Left ventricle myocardium inferior (tissue), 1 donor: ENCODE measurements at regions not wholly inside any gene's neighbourhood (a gene's known extent, or its start where the extent isn't known, plus 50 kb on each side); places are given as distances from the start of the nearest gene placed in this dataset.

ENCODE experiments used
- DNase-seq: peaks from one replicate; pipeline ENCODE4 v3.0.0-alpha.2; 2020
- H3K27ac ChIP-seq: fragments of 200-600 bp; replicated peaks from 2 replicates; pipeline ENCODE4 v1.8.0; 2021
- H3K27me3 ChIP-seq: fragments of 200-600 bp; 2 replicates; pipeline ENCODE4 v1.8.0; 2021; ENCODE audit warnings: low read depth
- H3K36me3 ChIP-seq: fragments of 200-600 bp; 2 replicates; pipeline ENCODE4 v1.8.0; 2021
- H3K4me1 ChIP-seq: fragments of 200-600 bp; 2 replicates; pipeline ENCODE4 v1.8.0; 2021
- H3K4me3 ChIP-seq: fragments of 200-600 bp; 2 replicates; pipeline ENCODE4 v1.8.0; 2021; ENCODE audit warnings: mild to moderate bottlenecking, moderate library complexity
- H3K9me3 ChIP-seq: fragments of 200-600 bp; replicated peaks from 2 replicates; pipeline ENCODE4 v1.8.0; 2021
- CTCF ChIP-seq: fragments of 200-600 bp; IDR thresholded peaks from 2 replicates; pipeline ENCODE4 v1.8.0; 2021; ENCODE audit warnings: antibody characterized with exemption, mild to moderate bottlenecking, borderline replicate concordance
- intact Hi-C: fragments of 100-400 bp; cut with micrococcal nuclease; formaldehyde crosslinking; loops from one replicate; pipeline ENCODE4 v1.11.0; 2022
- donor health status: DM: no; HTN: yes; CAD: no; lungs with severe emphysema.

GRCh38 chr11:82539669-82540068 is 194.0 kb downstream of the FAM181B start:
- Histone ChIP-seq H3K4me1 (no peaks in the 10 kb centered on the region), H3K4me3 (no peak overlapping the region), H3K27ac (no peak overlapping the region), H3K27me3 (no peaks in the 10 kb centered on the region), H3K36me3 (no peaks in the 10 kb centered on the region), H3K9me3 (no peaks in the 10 kb centered on the region)
- no peak for TF ChIP-seq CTCF
- intact Hi-C loops: no loop called here
- DNase-seq: no peak

- H3K27ac ChIP-seq: no peak overlapping the region
- intact Hi-C loops: no loop called here
- no peak for TF ChIP-seq CTCF
- no peak overlapping the region for H3K4me3 ChIP-seq
- H3K36me3 ChIP-seq: no peaks in the 10 kb centered on the region
- H3K4me1 ChIP-seq: no peaks in the 10 kb centered on the region
- H3K9me3 ChIP-seq: peaks cover 2% of the 10 kb centered on the region
- no peak for DNase-seq
- no peaks in the 10 kb centered on the region for H3K27me3 ChIP-seq
These were observed 197.0 kb downstream of the FAM181B start for GRCh38 chr11:82536706-82537105.

- Histone ChIP-seq H3K27me3 (no peaks in the 10 kb centered on the region), H3K36me3 (no peaks in the 10 kb centered on the region), H3K4me1 (no peaks in the 10 kb centered on the region), H3K4me3 (no peak overlapping the region), H3K27ac (no peak overlapping the region), H3K9me3 (peaks cover 5% of the 10 kb centered on the region)
- no peak for TF ChIP-seq CTCF
- no peak for DNase-seq
- intact Hi-C loops: no loop called here
These were observed 199.9 kb downstream of the FAM181B start for GRCh38 chr11:82533628-82534327.

GRCh38 chr11:82529936-82530335 is 203.7 kb downstream of the FAM181B start:
- Histone ChIP-seq H3K4me1 (no peaks in the 10 kb centered on the region), H3K9me3 (peaks cover 5% of the 10 kb centered on the region), H3K36me3 (no peaks in the 10 kb centered on the region), H3K27me3 (no peaks in the 10 kb centered on the region), H3K4me3 (no peak overlapping the region), H3K27ac (no peak overlapping the region)
- TF ChIP-seq CTCF: no peak
- no peak for DNase-seq
- intact Hi-C loops: no loop called here

- Histone ChIP-seq H3K27ac (no peak overlapping the region), H3K36me3 (no peaks in the 10 kb centered on the region), H3K9me3 (peaks cover 5% of the 10 kb centered on the region), H3K4me1 (no peaks in the 10 kb centered on the region), H3K27me3 (no peaks in the 10 kb centered on the region), H3K4me3 (no peak overlapping the region)
- DNase-seq: no peak
- intact Hi-C loops: no loop called here
- TF ChIP-seq CTCF: no peak
These were observed 206.5 kb downstream of the FAM181B start for GRCh38 chr11:82527081-82527584.
